ENCODE measurements at regions not wholly inside any gene's neighbourhood (a gene's known extent, or its start where the extent isn't known, plus 50 kb on each side); places are given as distances from the start of the nearest gene placed in this dataset.
"Not testable (repeated sequence)": the region's sequence is repeated elsewhere in the genome, so short reads cannot be mapped to it uniquely, and the experiment has no call there.

GRCh38 chr10:27341001-27341400 is 100.4 kb upstream of the ACBD5 start:
- no peak for TF ChIP-seq CTCF (IDR thresholded peaks at IDR 0.05; ENCODE audit: control extremely low read depth, extremely low read depth)
- DNase-seq (no peak), ATAC-seq (ENCODE audit: insufficient read depth, low FRiP score) (no peak)
- peaks cover 0 to 2% (median 0%) of the 10 kb centered on the region in 4 donors for H3K9me3 ChIP-seq (ENCODE audit: control insufficient read depth in 4 of 4, insufficient read depth in 3 of 4, low read length in 3 of 4)
- no peaks in the 10 kb centered on the region for H3K27me3 ChIP-seq (ENCODE audit: control insufficient read depth in 3 of 3, insufficient read depth in 3 of 3, low read length in 2 of 3)
- no peak overlapping the region for H3K9ac ChIP-seq (ENCODE audit: insufficient read depth in 1 of 2, low read length in 2 of 2)
- H3K4me1 ChIP-seq (ENCODE audit: control insufficient read depth in 5 of 5, insufficient read depth in 5 of 5, low read length in 5 of 5) = no peaks in the 10 kb centered on the region
- H3K36me3 ChIP-seq (ENCODE audit: control insufficient read depth in 4 of 4, insufficient read depth in 4 of 4, low read length in 4 of 4) = no peaks in the 10 kb centered on the region
- H3K27ac ChIP-seq (ENCODE audit: low read depth in 1 of 2, low read length in 1 of 2) = no peak overlapping the region
- no peak overlapping the region for H3K4me3 ChIP-seq
- 52 to 68% methylated on average over 3 of the region's 3 CpGs for WGBS, 2 donors

- H3K27ac ChIP-seq (ENCODE audit: low read depth in 1 of 2, low read length in 1 of 2); H3K4me3 ChIP-seq; DNase-seq; H3K9me3 ChIP-seq (ENCODE audit: control insufficient read depth in 4 of 4, insufficient read depth in 3 of 4, low read length in 3 of 4); ATAC-seq (ENCODE audit: insufficient read depth, low FRiP score); H3K27me3 ChIP-seq (ENCODE audit: control insufficient read depth in 3 of 3, insufficient read depth in 3 of 3, low read length in 2 of 3); H3K36me3 ChIP-seq (ENCODE audit: control insufficient read depth in 4 of 4, insufficient read depth in 4 of 4, low read length in 4 of 4); H3K4me1 ChIP-seq (ENCODE audit: control insufficient read depth in 5 of 5, insufficient read depth in 5 of 5, low read length in 5 of 5); H3K9ac ChIP-seq (ENCODE audit: insufficient read depth in 1 of 2, low read length in 2 of 2): not testable (repeated sequence)
- 65 to 77% methylated on average over 3 of the region's 3 CpGs for WGBS, 2 donors
Measured at GRCh38 chr10:27335246-27335645, 94.6 kb upstream of the ACBD5 start.

GRCh38 chr10:27330074-27330473 is 89.5 kb upstream of the ACBD5 start:
- H3K9me3 ChIP-seq (ENCODE audit: control insufficient read depth in 4 of 4, insufficient read depth in 3 of 4, low read length in 3 of 4) = peaks cover 0 to 2% (median 0%) of the 10 kb centered on the region in 4 donors
- no peaks in the 10 kb centered on the region for H3K36me3 ChIP-seq (ENCODE audit: control insufficient read depth in 4 of 4, insufficient read depth in 4 of 4, low read length in 4 of 4)
- no peak overlapping the region for H3K27ac ChIP-seq (ENCODE audit: low read depth in 1 of 2, low read length in 1 of 2)
- DNase-seq = no peak
- no peak for TF ChIP-seq CTCF (IDR thresholded peaks at IDR 0.05; ENCODE audit: control extremely low read depth, extremely low read depth)
- no peaks in the 10 kb centered on the region for H3K27me3 ChIP-seq (ENCODE audit: control insufficient read depth in 3 of 3, insufficient read depth in 3 of 3, low read length in 2 of 3)
- H3K9ac ChIP-seq (ENCODE audit: insufficient read depth in 1 of 2, low read length in 2 of 2) = no peak overlapping the region
- no peak for ATAC-seq (ENCODE audit: insufficient read depth, low FRiP score)
- H3K4me3 ChIP-seq = no peak overlapping the region
- H3K4me1 ChIP-seq (ENCODE audit: control insufficient read depth in 5 of 5, insufficient read depth in 5 of 5, low read length in 5 of 5) = no peaks in the 10 kb centered on the region
- WGBS, 2 donors = 91 to 93% methylated on average over 3 of the region's 3 CpGs

GRCh38 chr10:27328946-27329345 is 88.3 kb upstream of the ACBD5 start:
- Histone ChIP-seq H3K9me3 (ENCODE audit: control insufficient read depth in 4 of 4, insufficient read depth in 3 of 4, low read length in 3 of 4) (peaks cover 0 to 2% (median 0%) of the 10 kb centered on the region in 4 donors), H3K27ac (ENCODE audit: low read depth in 1 of 2, low read length in 1 of 2) (no peak overlapping the region), H3K27me3 (ENCODE audit: control insufficient read depth in 3 of 3, insufficient read depth in 3 of 3, low read length in 2 of 3) (no peaks in the 10 kb centered on the region), H3K36me3 (ENCODE audit: control insufficient read depth in 4 of 4, insufficient read depth in 4 of 4, low read length in 4 of 4) (no peaks in the 10 kb centered on the region), H3K4me1 (ENCODE audit: control insufficient read depth in 5 of 5, insufficient read depth in 5 of 5, low read length in 5 of 5) (no peaks in the 10 kb centered on the region), H3K9ac (ENCODE audit: insufficient read depth in 1 of 2, low read length in 2 of 2) (no peak overlapping the region), H3K4me3 (no peak overlapping the region)
- no peak for TF ChIP-seq CTCF (IDR thresholded peaks at IDR 0.05; ENCODE audit: control extremely low read depth, extremely low read depth)
- DNase-seq (no peak), ATAC-seq (ENCODE audit: insufficient read depth, low FRiP score) (no peak)
- 88 to 94% methylated on average over 1 of the region's 1 CpG for WGBS, 2 donors

GRCh38 chr10:27326748-27327147 is 86.2 kb upstream of the ACBD5 start:
- 85 to 90% methylated on average over 5 of the region's 5 CpGs for WGBS, 2 donors
- not testable (repeated sequence) for H3K9ac ChIP-seq (ENCODE audit: insufficient read depth in 1 of 2, low read length in 2 of 2); H3K27ac ChIP-seq (ENCODE audit: low read depth in 1 of 2, low read length in 1 of 2); DNase-seq; H3K4me1 ChIP-seq (ENCODE audit: control insufficient read depth in 5 of 5, insufficient read depth in 5 of 5, low read length in 5 of 5); H3K9me3 ChIP-seq (ENCODE audit: control insufficient read depth in 4 of 4, insufficient read depth in 3 of 4, low read length in 3 of 4); ATAC-seq (ENCODE audit: insufficient read depth, low FRiP score); H3K4me3 ChIP-seq; H3K27me3 ChIP-seq (ENCODE audit: control insufficient read depth in 3 of 3, insufficient read depth in 3 of 3, low read length in 2 of 3); H3K36me3 ChIP-seq (ENCODE audit: control insufficient read depth in 4 of 4, insufficient read depth in 4 of 4, low read length in 4 of 4)
